ENCODE measurements at regions not wholly inside any gene's neighbourhood (a gene's known extent, or its start where the extent isn't known, plus 50 kb on each side); places are given as distances from the start of the nearest gene placed in this dataset.
"Not testable (repeated sequence)": the region's sequence is repeated elsewhere in the genome, so short reads cannot be mapped to it uniquely, and the experiment has no call there.

- CTCF ChIA-PET = no interaction called here
- POLR2A ChIA-PET = no interaction called here
Measured at GRCh38 chr6:14415452-14415851, 297.9 kb downstream of the CD83 start.

GRCh38 chr6:14417377-14417776 is 299.8 kb downstream of the CD83 start:
- ChIA-PET CTCF (no interaction called here), POLR2A (no interaction called here)

- POLR2A ChIA-PET = interaction anchor here (0.6 kb wide), 1 partner anchor 692 kb away, joined by 4 read pairs; no protein-coding TSS in a partner anchor
- CTCF ChIA-PET = not testable (repeated sequence)
Measured at GRCh38 chr6:14419224-14419623, 301.7 kb downstream of the CD83 start.

- CTCF ChIA-PET = no interaction called here
- POLR2A ChIA-PET = no interaction called here
Measured at GRCh38 chr6:14422061-14422460, 304.5 kb downstream of the CD83 start.

- ChIA-PET CTCF (interaction anchor here (0.7 kb wide), 1 partner anchor 359 kb away, joined by 6 read pairs; no protein-coding TSS in a partner anchor), POLR2A (no interaction called here)
Measured at GRCh38 chr6:14422917-14423316, 305.3 kb downstream of the CD83 start.

DNA sequence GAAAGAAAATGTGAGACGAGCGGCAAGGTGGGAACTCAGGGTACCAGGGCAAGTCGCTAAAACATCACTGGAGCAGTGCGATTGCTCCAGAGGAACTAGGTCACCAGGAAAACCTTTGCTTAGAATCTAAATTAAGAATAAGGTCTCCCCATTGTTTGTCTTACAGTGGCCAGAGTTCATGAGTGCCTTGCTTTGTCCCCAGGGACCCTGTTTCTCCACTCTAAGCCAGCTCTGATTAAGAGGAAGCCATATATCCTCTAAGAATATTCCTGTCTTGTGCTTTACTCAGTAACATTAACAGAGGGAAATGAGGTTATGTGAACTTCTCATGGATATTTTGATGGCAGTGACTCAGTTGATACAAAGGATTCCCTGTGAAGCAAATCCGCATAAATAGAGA is 305.8 kb downstream of the CD83 start:
- ChIA-PET CTCF (no interaction called here), POLR2A (no interaction called here)

GRCh38 chr6:14423955-14424354 is 306.4 kb downstream of the CD83 start:
- POLR2A ChIA-PET = no interaction called here
- CTCF ChIA-PET = no interaction called here

DNA sequence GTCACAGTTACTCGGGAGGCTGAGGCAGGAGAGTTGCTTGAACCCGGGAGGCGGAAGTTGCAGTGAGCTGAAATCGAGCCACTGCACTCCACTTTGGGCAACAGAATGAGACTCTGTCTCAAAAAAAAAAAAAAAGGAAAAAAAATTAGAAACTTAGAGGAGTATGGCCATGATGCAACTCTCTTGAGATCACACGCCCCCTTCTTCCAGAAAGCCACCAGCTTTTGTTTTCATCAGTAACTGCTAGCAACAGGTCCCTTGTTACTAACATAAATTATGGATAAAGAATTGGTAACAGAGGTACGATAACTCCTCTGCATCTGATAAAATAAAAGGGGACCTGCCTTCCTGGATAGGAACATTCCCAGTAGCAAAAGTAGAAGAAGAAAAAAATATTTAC is 308.2 kb downstream of the CD83 start:
- ChIA-PET POLR2A (no interaction called here), CTCF (no interaction called here)

DNA sequence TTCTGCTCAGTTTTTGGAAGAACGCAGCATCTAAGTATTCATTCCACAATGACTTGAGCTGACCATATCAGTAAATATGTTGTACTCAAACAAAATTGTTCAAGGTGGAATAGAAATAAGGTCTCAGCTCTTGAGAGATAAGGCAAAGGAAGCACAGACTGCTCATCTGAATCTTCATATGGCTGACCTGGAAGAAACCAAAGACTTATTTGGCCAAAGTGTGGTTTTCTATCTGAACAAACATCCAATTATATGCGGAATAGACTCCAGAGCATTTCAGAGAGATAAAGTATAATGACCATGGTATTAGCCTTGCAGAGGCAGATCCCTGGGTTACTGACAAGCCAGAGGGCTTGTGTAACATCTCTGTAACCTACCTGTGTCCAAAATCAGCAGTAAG is 308.7 kb downstream of the CD83 start:
- CTCF ChIA-PET = no interaction called here
- POLR2A ChIA-PET = no interaction called here

DNA sequence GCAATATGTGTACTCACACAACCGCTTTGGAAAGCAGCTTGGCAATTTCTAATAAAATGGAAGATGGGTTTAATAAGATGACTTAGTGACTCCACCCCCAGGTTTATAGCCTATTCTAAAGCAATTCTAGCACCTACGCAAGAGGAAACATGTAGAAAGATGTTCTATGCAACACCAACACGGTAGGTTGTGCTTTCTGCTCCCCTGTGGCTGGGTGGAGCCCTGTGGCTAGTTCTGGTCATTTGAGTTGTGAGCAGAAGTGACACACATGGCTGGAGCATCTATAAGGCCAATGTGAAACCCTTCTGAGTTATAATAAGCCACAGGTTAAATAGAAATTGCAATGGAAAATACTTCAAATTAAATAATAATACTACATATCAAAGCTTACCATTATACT is 310.7 kb downstream of the CD83 start:
- POLR2A ChIA-PET = no interaction called here
- CTCF ChIA-PET = no interaction called here

DNA sequence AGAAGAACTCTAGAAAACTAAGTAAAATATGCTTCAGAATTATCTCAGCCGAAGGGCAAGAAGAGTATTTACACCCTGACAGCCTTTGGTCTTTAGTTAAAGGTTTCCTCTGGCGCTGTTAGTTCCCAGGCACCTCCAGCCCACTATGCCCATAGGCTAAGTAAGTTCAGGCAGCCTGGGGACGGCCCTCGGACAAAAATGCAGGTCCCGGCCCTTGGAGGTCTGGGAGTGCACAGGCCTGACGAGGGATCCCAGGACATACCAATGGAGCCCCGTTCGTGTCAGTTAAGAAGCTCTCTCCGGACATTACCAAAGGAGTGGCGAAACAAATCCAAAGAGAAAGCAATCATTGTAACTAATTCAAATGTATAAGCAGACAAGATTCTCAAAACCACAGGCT is 311.8 kb downstream of the CD83 start:
- POLR2A ChIA-PET = no interaction called here
- CTCF ChIA-PET = no interaction called here

DNA sequence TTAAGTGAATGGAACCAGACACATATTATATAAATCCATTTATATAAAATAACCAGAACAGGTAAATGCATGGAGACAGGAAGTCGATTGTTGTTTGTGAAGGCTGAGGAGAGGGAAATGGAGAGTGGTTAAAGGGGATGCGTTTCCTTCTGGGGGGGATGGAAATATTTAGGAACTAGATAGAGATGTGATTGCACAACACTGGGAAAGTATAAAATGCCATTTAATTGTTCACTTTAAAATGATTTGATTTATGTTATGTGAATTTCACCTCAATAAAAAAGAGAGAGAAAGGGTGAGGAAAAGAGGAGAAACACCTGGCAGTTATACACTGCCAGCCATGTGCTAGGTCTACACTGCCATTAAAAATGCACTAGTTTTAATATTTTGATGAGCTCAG is 312.6 kb downstream of the CD83 start:
- ChIA-PET CTCF (no interaction called here), POLR2A (no interaction called here)

GRCh38 chr6:14431385-14432330 is 314.1 kb downstream of the CD83 start:
- POLR2A ChIA-PET = no interaction called here
- CTCF ChIA-PET = no interaction called here

DNA sequence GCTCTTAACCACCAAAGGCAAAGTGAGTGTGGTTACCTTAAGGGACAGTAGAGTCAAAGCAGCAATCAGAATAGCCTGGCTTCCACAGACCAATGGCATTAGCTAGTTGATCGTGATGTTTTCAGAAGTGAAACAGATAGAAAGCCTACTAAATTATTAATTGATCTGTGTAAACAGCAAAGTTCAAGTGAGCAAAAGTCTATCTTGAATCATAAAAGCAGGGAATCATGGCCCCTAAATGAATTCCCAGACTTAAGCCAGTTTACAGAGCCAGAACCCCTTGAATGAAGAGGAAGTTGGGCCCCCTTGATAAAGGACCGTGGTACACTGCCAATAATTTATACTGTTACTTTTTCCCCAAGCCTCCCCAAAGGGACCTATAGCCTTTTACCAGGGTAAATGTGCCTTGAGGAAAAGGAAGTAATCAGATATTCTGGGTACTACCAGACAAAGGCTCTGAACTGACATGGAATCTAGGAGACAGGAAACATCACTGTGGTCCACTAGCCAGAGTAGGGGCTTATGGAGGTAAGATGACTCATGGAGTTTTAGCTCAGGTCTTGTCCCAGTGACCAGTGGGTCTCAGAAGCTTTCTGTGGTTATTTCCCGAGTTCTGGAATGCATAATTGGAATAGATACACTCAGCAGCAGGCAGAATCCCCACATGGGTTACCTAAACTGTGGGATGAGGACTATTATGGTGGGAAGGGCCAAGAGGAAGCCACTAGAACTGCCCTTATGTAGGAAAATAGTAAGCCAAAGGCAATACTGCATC is 317.5 kb downstream of the CD83 start:
- ChIA-PET CTCF (no interaction called here), POLR2A (no interaction called here)

DNA sequence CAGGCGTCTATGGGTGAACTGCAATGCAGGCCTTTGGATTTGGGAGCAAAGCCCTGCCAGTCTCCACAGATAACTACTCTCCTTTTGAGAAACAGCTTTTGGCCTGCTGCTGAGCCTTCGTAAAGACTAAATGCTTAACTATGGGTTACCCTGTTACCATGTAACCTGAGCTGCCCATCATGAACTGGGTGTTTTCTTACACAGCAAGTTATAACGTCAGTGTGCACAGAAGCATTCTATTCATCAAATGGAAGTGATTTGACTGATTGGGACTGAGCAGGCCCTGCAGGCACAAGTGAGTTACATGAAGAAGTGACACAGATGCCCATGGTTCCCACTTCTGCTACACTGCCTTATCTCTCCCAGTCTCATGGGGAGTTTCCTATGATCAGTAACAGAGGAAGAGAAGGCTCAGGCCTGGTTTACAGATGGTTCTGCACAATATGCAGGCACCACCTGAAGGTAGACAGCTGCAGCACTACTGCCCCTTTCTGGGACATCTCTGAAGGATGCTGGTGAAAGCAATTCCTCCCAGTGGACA is 319.1 kb downstream of the CD83 start:
- ChIA-PET POLR2A (interaction anchor here (0.5 kb wide), 1 partner anchor 676 kb away, joined by 3 read pairs; no protein-coding TSS in a partner anchor), CTCF (no interaction called here)

GRCh38 chr6:14439419-14439818 is 321.8 kb downstream of the CD83 start:
- ChIA-PET CTCF (no interaction called here), POLR2A (no interaction called here)

DNA sequence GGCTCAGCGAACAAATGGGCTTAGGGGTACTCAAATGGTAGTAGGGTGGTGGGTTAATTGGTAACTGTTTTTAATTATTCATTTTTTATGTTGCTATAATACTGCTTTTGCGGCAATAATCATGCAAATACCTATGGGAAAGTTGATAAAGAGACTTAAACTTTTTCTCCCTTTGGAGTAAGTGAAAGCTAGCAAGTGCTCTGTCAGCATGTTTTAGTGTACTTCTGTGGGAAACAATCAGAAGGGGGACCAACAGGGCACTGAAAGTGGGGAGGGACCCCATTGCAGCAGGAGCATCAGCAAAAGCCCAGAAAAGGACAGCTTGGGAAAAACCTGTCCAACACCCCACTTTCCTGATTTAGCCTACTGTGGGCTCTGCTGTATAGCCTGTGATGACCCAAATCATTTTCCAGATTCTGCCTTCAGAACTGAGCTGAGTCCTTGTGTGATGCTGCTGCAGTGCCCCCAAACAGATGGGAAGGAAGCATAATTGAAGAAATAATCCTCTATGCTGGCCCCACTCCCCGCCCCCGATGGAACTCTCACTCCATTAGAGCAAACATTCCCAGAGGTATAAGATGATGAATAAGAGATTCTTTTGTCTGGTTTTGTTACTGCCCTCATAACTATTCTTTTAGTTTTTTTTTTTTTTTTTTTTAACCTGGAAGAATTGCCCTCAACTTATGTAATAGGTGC is 322.8 kb downstream of the CD83 start:
- CTCF ChIA-PET = no interaction called here

DNA sequence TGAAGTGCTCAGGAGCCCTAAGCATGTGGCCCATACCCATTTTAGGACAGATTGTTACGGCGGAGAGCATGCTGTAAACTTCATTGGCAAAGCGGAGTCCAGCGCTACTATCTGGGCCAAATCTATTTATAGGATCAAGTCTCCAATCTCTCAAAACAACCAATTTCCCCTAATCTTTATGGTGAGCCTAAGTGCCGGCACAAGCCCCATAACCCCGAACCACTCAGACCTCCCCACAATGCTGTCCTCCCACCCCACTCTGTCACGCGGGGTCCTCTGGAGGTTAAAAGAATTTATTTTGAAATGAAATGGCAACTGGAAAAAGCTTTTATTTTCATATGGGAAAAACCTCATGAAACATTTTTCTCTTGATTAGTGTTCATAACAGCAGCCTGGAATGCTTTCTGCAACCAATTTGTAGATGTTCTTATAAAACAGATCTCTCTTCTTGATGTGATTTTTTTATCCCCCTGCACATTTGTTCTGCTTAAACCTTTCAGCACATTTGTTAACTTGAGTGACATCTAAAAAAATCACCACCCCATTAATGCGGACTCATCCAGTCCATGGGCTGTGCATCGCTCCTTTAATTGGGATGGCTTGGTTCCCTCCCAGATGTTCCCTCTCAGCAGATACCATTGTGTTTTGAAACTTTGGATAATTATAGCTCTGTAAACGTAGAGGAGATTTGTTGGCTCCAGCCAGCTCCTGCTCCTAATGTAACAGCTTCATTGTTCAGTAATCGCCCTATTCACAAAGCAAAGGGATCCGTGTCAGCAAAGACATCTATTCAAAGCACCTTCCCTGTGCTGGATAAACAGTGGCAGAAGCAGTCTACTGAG is 323.6 kb downstream of the CD83 start:
- ChIA-PET POLR2A (no interaction called here), CTCF (no interaction called here)

More for the DNA sequence above, 322.8 kb downstream of the CD83 start:
- POLR2A ChIA-PET = no interaction called here

DNA sequence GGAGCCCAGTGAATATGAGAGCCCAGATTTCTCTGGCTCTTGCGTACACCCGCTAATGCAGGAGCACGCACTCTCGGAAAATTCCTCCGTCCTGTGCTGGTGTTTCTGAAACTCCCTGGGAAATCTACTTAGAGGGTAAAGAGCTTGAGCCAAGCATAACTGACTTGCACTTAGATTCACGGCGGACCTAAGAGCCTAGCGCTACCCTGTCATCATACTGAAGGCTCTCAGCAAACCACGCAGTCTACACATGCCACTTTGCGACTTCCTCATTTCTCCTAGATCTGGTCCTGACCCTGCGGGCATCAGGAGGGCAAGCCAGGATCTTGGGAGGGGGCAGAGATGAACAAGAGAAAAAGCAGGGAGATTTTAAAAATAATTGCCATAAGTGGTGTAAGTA is 324.7 kb downstream of the CD83 start:
- ChIA-PET POLR2A (no interaction called here), CTCF (no interaction called here)
